HG03342 (cell line): ENCODE measurements at regions not wholly inside any gene's neighbourhood (a gene's known extent, or its start where the extent isn't known, plus 50 kb on each side); places are given as distances from the start of the nearest gene placed in this dataset.

Source experiments
- ATAC-seq: cut with Tn5 transposase; IDR thresholded peaks from one replicate; pipeline ENCODE4 v1.9.1; 2021; ENCODE audit warnings: mild to moderate bottlenecking, moderate library complexity; ENCODE audit not compliant: unreplicated experiment

DNA sequence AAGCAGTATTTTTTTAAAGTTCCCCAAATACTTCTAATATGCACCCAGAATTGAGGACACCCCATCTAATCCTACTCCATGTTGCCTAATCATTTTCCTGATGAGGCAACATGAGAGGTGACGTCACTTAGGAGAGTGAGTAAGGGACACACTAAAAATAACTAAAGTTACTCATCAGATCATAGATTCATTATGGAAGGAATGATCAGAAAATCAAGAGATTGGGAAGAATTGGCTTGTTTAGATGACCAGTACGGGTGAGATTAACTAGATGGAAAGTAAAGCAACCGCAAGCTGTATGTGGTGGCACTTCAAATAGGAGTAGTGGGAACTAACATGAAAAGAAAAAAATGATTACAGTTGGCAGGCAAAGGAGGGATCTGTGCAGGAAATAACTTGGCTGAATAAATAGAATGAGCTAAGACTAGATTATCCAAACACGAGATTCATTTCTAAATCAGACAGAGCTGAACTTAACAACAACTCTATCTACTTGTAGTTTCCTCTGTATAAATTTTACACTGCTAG, 61.4 kb upstream of the CXADR start:
- ATAC-seq: no peak

DNA sequence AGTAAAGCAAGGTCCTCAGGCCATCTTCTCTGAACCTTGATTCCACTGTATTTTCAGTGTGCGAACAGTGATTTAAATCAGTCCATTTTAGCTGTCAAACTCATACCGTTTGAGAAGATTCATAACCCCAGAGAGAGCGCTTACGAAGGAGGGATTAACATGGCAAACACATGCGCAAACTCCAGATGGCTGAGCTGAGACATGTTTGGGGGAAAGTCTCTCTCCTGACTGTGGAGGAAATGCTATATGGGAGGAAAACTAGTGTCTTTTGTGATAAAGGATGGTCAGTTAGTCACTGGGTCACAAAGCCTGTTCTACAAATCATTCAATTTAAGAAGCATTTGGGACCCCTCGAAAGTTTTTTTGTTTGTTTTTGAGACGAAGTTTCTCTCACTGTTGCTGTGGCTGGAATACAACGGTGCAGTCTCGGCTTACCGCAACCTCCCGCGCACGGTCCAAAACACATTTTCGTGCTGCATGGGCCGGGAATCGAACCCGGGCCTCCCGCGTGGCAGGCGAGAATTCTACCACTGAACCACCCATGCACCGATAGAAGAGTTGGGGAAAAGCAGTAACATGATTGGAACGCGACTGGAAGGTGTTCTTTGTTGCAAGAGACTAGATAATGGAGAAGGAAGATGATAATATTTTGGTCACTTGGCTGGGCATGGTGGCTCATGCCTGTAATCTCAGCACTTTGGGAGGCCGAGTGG, 58.4 kb upstream of the CXADR start:
- no peak for ATAC-seq

DNA sequence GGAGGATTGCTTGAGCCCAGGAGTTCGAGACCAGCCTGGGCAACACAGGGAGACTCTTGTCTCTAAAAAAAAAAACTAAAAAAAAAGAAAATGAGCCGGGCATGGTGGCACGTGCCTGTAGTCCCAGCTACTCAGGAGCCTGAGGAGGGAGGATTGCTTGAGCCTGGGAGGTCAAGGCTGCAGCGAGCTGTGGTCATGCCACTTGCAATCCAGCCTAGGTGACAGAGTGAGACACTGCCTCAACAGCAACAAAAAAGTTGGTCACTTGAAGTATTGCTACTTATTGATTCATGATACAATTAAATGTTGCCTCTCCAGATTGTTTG, 57.9 kb upstream of the CXADR start:
- no peak for ATAC-seq

DNA sequence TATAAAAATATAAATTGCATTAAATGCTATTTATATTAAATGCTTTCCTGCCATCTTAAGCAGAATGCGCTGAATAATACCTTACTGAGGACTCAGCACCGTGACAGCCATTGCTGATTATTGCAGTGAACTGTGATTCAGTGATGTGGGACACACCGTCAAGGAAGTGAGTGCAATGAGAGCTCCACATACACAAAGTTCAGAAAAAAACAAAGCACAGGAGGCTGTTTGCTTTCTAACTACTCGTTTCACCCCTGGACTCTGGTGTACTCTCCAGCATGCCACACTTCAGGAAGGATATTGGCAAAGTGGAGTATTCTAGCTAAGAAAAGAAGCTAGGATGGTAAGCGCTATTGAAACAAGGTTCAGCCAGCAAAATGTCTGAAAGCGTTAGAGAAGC, 57.4 kb upstream of the CXADR start:
- ATAC-seq: no peak

DNA sequence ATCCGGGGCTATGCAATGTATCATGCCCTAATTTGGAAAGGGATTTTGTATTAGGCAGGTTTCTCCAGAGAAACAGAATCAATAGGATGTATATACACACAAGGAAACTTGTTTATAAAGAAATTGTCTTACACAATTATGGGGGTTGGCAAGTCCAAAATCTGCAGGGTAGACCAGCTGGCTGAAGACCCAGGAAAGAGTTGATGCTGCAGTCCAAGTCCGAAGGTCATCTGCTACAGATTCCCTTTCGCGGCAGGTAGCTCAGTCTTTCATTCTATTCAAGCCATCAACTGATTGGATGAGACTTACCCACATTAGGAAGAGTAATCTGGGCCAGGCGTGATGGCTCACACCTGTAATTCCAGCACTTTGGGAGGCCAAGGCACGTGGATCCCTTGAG, 54.6 kb upstream of the CXADR start:
- ATAC-seq: no peak

DNA sequence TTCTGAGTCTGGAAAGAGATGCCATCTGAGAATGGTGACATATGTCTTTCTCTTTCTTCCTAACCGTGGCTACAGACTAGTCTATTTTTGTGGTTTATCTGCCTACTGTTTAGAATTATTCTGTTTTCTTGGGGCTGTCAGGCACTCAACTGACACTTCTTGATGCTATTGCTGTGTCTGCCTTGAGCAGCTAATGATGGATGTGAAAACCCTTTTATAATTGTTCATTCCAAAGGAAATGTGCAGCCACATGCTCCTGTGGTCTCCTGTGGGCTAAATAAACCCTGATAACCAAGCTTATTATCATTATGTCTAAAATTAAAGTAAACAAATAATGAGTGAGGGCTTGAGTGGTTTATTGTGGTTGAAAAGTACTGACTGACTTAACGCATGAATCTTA, 52.7 kb upstream of the CXADR start:
- ATAC-seq: no peak

DNA sequence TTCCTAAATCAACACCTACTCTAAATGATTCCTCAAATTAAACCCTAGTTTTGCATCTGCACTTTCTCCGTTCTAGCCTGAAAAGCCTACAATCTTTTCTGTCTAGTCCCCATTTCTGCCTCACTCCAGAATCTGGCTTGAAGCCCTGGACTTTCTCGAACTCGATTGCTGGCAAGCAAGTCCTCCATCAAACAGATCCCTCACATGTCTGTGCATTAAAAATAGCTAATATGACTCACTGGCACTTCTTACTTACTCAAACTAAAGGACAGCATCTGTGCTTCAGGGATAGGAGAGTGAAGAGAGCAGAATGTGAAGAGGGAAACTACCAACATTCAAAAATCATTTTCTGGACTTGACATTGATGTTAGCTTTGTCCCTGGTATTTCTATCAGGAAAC, 51.8 kb upstream of the CXADR start:
- ATAC-seq: no peak

DNA sequence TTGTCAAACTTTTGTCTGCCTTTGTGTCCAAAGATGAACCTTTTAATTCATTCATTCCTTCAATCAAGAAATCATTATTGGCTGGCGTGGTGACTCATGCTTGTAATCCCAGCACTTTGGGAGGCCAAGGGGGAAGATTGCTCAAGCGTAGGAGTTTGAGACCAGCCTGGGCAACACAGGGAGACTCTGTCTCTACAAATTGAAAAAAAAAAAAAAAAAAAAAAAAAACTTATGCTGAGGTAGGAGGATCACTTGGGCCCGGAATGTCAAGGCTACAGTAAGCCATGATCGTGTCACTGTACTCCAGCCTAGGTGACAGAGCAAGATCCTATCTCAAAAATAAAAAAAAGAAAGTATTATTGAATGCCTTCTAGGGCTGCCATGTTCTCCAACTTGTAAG, 51.3 kb upstream of the CXADR start:
- no peak for ATAC-seq

DNA sequence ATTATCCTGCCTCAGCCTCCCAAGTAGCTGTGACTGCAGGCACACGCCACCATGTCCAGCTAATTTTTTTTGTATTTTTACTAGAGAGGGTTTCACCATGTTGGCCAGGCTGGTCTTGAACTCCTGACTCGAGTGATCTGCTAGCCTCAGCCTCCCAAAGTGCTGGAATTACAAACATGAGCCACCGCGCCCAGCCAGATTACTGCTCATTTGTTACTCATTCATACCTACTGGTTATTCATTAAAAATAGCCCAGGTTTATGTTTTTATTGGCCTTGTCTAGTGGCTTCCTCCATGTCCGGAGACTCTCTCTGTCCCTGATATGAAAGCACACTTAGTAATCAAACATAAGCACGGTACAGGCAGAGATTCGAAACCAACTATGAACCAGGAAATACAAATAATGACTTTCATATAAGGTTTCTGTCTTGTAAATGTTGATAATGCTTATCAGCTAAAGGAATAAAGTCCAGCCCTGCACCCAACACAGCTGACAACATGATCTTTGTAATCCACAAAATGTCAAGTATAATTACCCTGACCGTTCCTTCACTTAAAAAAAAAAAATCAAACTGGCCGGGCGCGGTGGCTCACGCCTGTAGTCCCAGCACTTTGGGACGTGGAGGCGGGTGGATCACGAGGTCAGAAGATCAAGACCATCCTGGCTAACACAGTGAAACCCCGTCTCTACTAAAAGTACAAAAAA, 50.4 kb upstream of the CXADR start:
- ATAC-seq: no peak
